Karpas-422 (cell line): ENCODE measurements at regions not wholly inside any gene's neighbourhood (a gene's known extent, or its start where the extent isn't known, plus 50 kb on each side); places are given as distances from the start of the nearest gene placed in this dataset.

Experiments used
- DNase-seq: peaks from one replicate; pipeline ENCODE4 v3.0.0-alpha.2; 2015
- H2AFZ ChIP-seq: fragments of 200-600 bp; sonication (generic); 2 replicates; pipeline ENCODE4 v1.6.1; 2014; ENCODE audit warnings: antibody characterized with exemption, low read length, mixed read lengths
- H3K27ac ChIP-seq: fragments of 200-600 bp; sonication (generic); 2 replicates; pipeline ENCODE4 v1.5.1; 2014; ENCODE audit warnings: mild to moderate bottlenecking, low read length, moderate library complexity
- H3K27me3 ChIP-seq: fragments of 200-600 bp; sonication (generic); 2 replicates; pipeline ENCODE4 v1.6.1; 2014; ENCODE audit warnings: low read length, mixed read lengths
- H3K36me3 ChIP-seq: fragments of 200-600 bp; sonication (generic); 2 replicates; pipeline ENCODE4 v1.6.1; 2014; ENCODE audit warnings: low read length, mixed read lengths; ENCODE audit not compliant: insufficient read depth
- H3K4me1 ChIP-seq: fragments of 200-600 bp; sonication (generic); 2 replicates; pipeline ENCODE4 v1.6.1; 2014; ENCODE audit warnings: mild to moderate bottlenecking, low read length, mixed read lengths
- H3K4me2 ChIP-seq: fragments of 200-600 bp; sonication (generic); 2 replicates; pipeline ENCODE4 v1.6.1; 2014; ENCODE audit warnings: low read length, low read depth, mild to moderate bottlenecking; ENCODE audit not compliant: poor library complexity, severe bottlenecking
- H3K4me3 ChIP-seq: fragments of 200-600 bp; sonication (generic); 2 replicates; pipeline ENCODE4 v1.5.1; 2014; ENCODE audit warnings: mild to moderate bottlenecking, antibody characterized with exemption, low read length, mixed read lengths
- H3K79me2 ChIP-seq: fragments of 200-600 bp; sonication (generic); 2 replicates; pipeline ENCODE4 v1.6.1; 2014; ENCODE audit warnings: mild to moderate bottlenecking, low read length, mixed read lengths
- H3K9ac ChIP-seq: fragments of 200-600 bp; sonication (generic); 2 replicates; pipeline ENCODE4 v1.6.0; 2014; ENCODE audit warnings: low read length
- H3K9me2 ChIP-seq: fragments of 200-600 bp; sonication (generic), shearing (Covaris generic); replicated peaks from 2 replicates; pipeline ENCODE4 v1.6.0; 2014; ENCODE audit warnings: mild to moderate bottlenecking, low read length, moderate library complexity; ENCODE audit not compliant: insufficient read depth
- H3K9me3 ChIP-seq: fragments of 300-700, 200-600 bp; sonication (generic); 2 replicates; pipeline ENCODE4 v1.6.1; 2014; ENCODE audit warnings: low read length, mixed read lengths
- H4K20me1 ChIP-seq: fragments of 200-600 bp; sonication (generic); 2 replicates; pipeline ENCODE4 v1.6.1; 2014; ENCODE audit warnings: mild to moderate bottlenecking, antibody characterized with exemption, low read length, low read depth; ENCODE audit not compliant: insufficient read depth

- Histone ChIP-seq H3K27me3 (no peaks in the 10 kb centered on the region), H3K9ac (no peak overlapping the region), H2AFZ (no peak overlapping the region), H4K20me1 (no peaks in the 10 kb centered on the region), H3K9me3 (no peaks in the 10 kb centered on the region), H3K9me2 (no peaks in the 10 kb centered on the region), H3K36me3 (no peaks in the 10 kb centered on the region), H3K4me2 (no peak overlapping the region), H3K79me2 (no peaks in the 10 kb centered on the region), H3K4me3 (no peak overlapping the region), H3K27ac (no peak overlapping the region), H3K4me1 (no peaks in the 10 kb centered on the region)
- no peak for DNase-seq
Observed at GRCh38 chr9:31790720-31791119, 593.7 kb upstream of the ACO1 start.

- Histone ChIP-seq H4K20me1 (no peaks in the 10 kb centered on the region), H3K36me3 (no peaks in the 10 kb centered on the region), H3K79me2 (no peaks in the 10 kb centered on the region), H3K9ac (no peak overlapping the region), H3K27me3 (no peaks in the 10 kb centered on the region), H3K9me2 (no peaks in the 10 kb centered on the region), H3K9me3 (0 out of 2 replicates have a peak, but pooled peaks cover 3% of the 10 kb centered on the region), H2AFZ (no peak overlapping the region), H3K4me2 (no peak overlapping the region), H3K27ac (no peak overlapping the region), H3K4me3 (no peak overlapping the region), H3K4me1 (no peaks in the 10 kb centered on the region)
- no peak for DNase-seq
Observed at GRCh38 chr9:31799953-31800609, 584.4 kb upstream of the ACO1 start.

GRCh38 chr9:31807574-31808256 is 576.7 kb upstream of the ACO1 start:
- Histone ChIP-seq H3K27ac (no peak overlapping the region), H3K36me3 (no peaks in the 10 kb centered on the region), H3K4me1 (no peaks in the 10 kb centered on the region), H3K9me3 (no peaks in the 10 kb centered on the region), H3K4me2 (no peak overlapping the region), H3K4me3 (no peak overlapping the region), H3K79me2 (no peaks in the 10 kb centered on the region), H3K9me2 (no peaks in the 10 kb centered on the region), H3K27me3 (no peaks in the 10 kb centered on the region), H3K9ac (no peak overlapping the region), H2AFZ (no peak overlapping the region), H4K20me1 (no peaks in the 10 kb centered on the region)
- DNase-seq = no peak

- Histone ChIP-seq H3K79me2 (no peaks in the 10 kb centered on the region), H3K4me3 (no peak overlapping the region), H3K27me3 (no peaks in the 10 kb centered on the region), H3K36me3 (no peaks in the 10 kb centered on the region), H3K9me3 (no peaks in the 10 kb centered on the region), H3K27ac (no peak overlapping the region), H4K20me1 (no peaks in the 10 kb centered on the region), H2AFZ (no peak overlapping the region), H3K9ac (no peak overlapping the region), H3K4me1 (no peaks in the 10 kb centered on the region), H3K9me2 (no peaks in the 10 kb centered on the region), H3K4me2 (no peak overlapping the region)
- DNase-seq = no peak
Observed at GRCh38 chr9:31808766-31809165, 575.7 kb upstream of the ACO1 start.

- Histone ChIP-seq H3K36me3 (no peaks in the 10 kb centered on the region), H4K20me1 (no peaks in the 10 kb centered on the region), H3K9me3 (no peaks in the 10 kb centered on the region), H3K4me1 (no peaks in the 10 kb centered on the region), H3K4me3 (no peak overlapping the region), H3K27me3 (no peaks in the 10 kb centered on the region), H3K9me2 (0 out of 2 replicates have a peak, but pooled peaks cover 4% of the 10 kb centered on the region), H3K4me2 (no peak overlapping the region), H3K27ac (no peak overlapping the region), H2AFZ (no peak overlapping the region), H3K9ac (no peak overlapping the region), H3K79me2 (no peaks in the 10 kb centered on the region)
- DNase-seq = no peak
Observed at GRCh38 chr9:31820426-31820825, 564.0 kb upstream of the ACO1 start.

GRCh38 chr9:31821583-31821982 is 562.9 kb upstream of the ACO1 start:
- Histone ChIP-seq H4K20me1 (no peaks in the 10 kb centered on the region), H3K4me2 (no peak overlapping the region), H3K4me1 (no peaks in the 10 kb centered on the region), H2AFZ (no peak overlapping the region), H3K4me3 (no peak overlapping the region), H3K9me2 (0 out of 2 replicates have a peak, but pooled peaks cover 4% of the 10 kb centered on the region), H3K9me3 (no peaks in the 10 kb centered on the region; the same call in 1 of the 2 replicates), H3K27ac (no peak overlapping the region), H3K36me3 (no peaks in the 10 kb centered on the region), H3K27me3 (no peaks in the 10 kb centered on the region), H3K9ac (no peak overlapping the region), H3K79me2 (no peaks in the 10 kb centered on the region)
- DNase-seq = no peak

- H3K4me3 ChIP-seq = no peak overlapping the region
- H3K79me2 ChIP-seq = no peaks in the 10 kb centered on the region
- H3K4me2 ChIP-seq = no peak overlapping the region
- no peaks in the 10 kb centered on the region for H3K4me1 ChIP-seq
- H3K9me3 ChIP-seq = no peaks in the 10 kb centered on the region; the same call in 1 of the 2 replicates
- no peaks in the 10 kb centered on the region for H3K36me3 ChIP-seq
- no peak for DNase-seq
- H2AFZ ChIP-seq = no peak overlapping the region
- H3K27me3 ChIP-seq = no peaks in the 10 kb centered on the region
- H4K20me1 ChIP-seq = no peaks in the 10 kb centered on the region
- H3K9me2 ChIP-seq = 0 out of 2 replicates have a peak, but pooled peaks cover 4% of the 10 kb centered on the region
- H3K9ac ChIP-seq = no peak overlapping the region
- no peak overlapping the region for H3K27ac ChIP-seq
Observed at GRCh38 chr9:31823365-31823764, 561.1 kb upstream of the ACO1 start.

- Histone ChIP-seq H3K9ac (no peak overlapping the region), H3K27me3 (no peaks in the 10 kb centered on the region), H3K9me3 (no peaks in the 10 kb centered on the region; the same call in 1 of the 2 replicates), H3K4me1 (no peaks in the 10 kb centered on the region), H3K4me2 (no peak overlapping the region), H3K27ac (no peak overlapping the region), H3K79me2 (no peaks in the 10 kb centered on the region), H2AFZ (no peak overlapping the region), H4K20me1 (no peaks in the 10 kb centered on the region), H3K36me3 (no peaks in the 10 kb centered on the region), H3K9me2 (0 out of 2 replicates have a peak, but pooled peaks cover 4% of the 10 kb centered on the region), H3K4me3 (no peak overlapping the region)
- DNase-seq = no peak
Observed at GRCh38 chr9:31824860-31825259, 559.6 kb upstream of the ACO1 start.
